ENCODE measurements at regions not wholly inside any gene's neighbourhood (a gene's known extent, or its start where the extent isn't known, plus 50 kb on each side); places are given as distances from the start of the nearest gene placed in this dataset.

DNA sequence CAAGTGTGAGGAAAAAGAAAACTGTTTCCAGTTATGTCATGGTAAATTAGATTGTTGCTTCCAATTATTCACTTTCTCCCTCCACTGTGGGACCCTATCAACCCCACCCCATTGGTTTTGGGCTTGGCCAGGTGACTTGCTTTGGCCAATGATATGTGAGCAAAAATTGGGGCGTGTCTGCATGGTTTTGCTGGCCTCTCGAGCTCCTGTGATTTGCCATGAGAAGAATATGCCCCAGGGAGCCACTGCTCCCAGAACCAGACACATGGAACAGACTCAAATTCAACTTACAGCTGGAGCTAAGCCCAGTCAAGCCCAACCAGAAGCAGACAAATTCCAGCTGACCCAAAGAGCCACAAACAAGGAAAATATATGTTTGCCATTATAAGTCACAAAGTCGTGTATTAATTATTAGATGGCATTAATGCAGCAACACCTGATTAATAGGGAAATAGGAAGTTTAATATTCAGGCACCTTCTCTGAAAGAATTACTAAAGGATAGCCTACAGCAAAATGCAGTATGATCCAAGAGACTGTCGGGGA is 248.9 kb downstream of the ANAPC1 start:
- TF ChIP-seq, protein P1, sequence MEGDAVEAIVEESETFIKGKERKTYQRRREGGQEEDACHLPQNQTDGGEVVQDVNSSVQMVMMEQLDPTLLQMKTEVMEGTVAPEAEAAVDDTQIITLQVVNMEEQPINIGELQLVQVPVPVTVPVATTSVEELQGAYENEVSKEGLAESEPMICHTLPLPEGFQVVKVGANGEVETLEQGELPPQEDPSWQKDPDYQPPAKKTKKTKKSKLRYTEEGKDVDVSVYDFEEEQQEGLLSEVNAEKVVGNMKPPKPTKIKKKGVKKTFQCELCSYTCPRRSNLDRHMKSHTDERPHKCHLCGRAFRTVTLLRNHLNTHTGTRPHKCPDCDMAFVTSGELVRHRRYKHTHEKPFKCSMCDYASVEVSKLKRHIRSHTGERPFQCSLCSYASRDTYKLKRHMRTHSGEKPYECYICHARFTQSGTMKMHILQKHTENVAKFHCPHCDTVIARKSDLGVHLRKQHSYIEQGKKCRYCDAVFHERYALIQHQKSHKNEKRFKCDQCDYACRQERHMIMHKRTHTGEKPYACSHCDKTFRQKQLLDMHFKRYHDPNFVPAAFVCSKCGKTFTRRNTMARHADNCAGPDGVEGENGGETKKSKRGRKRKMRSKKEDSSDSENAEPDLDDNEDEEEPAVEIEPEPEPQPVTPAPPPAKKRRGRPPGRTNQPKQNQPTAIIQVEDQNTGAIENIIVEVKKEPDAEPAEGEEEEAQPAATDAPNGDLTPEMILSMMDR (IDR thresholded peaks at IDR 0.05): no peak
- TF ChIP-seq POLR2A (IDR thresholded peaks at IDR 0.05): no peak

Data from esophagus squamous epithelium (tissue), 4 donors.